HG03097 (cell line): ENCODE measurements at regions not wholly inside any gene's neighbourhood (a gene's known extent, or its start where the extent isn't known, plus 50 kb on each side); places are given as distances from the start of the nearest gene placed in this dataset.
"Not testable (repeated sequence)": the region's sequence is repeated elsewhere in the genome, so short reads cannot be mapped to it uniquely, and the experiment has no call there.

Source experiments
- ATAC-seq: cut with Tn5 transposase; IDR thresholded peaks from one replicate; pipeline ENCODE4 v1.9.1; 2021; ENCODE audit not compliant: unreplicated experiment, low FRiP score

- ATAC-seq = not testable (repeated sequence)
These were observed 481.7 kb upstream of the MARCKS start for GRCh38 chr6:113375466-113375865.

GRCh38 chr6:113375950-113376846 is 480.9 kb upstream of the MARCKS start:
- ATAC-seq = no peak

- ATAC-seq = no peak
These were observed 480.3 kb upstream of the MARCKS start for GRCh38 chr6:113376847-113377165.

GRCh38 chr6:113377362-113377942 is 479.7 kb upstream of the MARCKS start:
- ATAC-seq = peak; percentile 56

GRCh38 chr6:113380591-113380990 is 476.6 kb upstream of the MARCKS start:
- no peak for ATAC-seq

- no peak for ATAC-seq
These were observed 475.9 kb upstream of the MARCKS start for GRCh38 chr6:113381232-113381631.

GRCh38 chr6:113381959-113382358 is 475.2 kb upstream of the MARCKS start:
- peak; percentile 86 for ATAC-seq

GRCh38 chr6:113383701-113384100 is 473.4 kb upstream of the MARCKS start:
- no peak for ATAC-seq

- no peak for ATAC-seq
These were observed 472.1 kb upstream of the MARCKS start for GRCh38 chr6:113385020-113385431.

- no peak for ATAC-seq
These were observed 468.1 kb upstream of the MARCKS start for GRCh38 chr6:113388996-113389395.

- no peak for ATAC-seq
These were observed 464.5 kb upstream of the MARCKS start for GRCh38 chr6:113392551-113393055.

GRCh38 chr6:113394216-113394615 is 462.9 kb upstream of the MARCKS start:
- ATAC-seq = no peak

- no peak for ATAC-seq
These were observed 462.4 kb upstream of the MARCKS start for GRCh38 chr6:113394729-113395128.

GRCh38 chr6:113396730-113397129 is 460.4 kb upstream of the MARCKS start:
- no peak for ATAC-seq

GRCh38 chr6:113397236-113397635 is 459.9 kb upstream of the MARCKS start:
- no peak for ATAC-seq

GRCh38 chr6:113401231-113401630 is 455.9 kb upstream of the MARCKS start:
- no peak for ATAC-seq

GRCh38 chr6:113402544-113402943 is 454.6 kb upstream of the MARCKS start:
- ATAC-seq = no peak

- no peak for ATAC-seq
These were observed 453.1 kb upstream of the MARCKS start for GRCh38 chr6:113403966-113404595.

GRCh38 chr6:113405326-113406047 is 451.7 kb upstream of the MARCKS start:
- no peak for ATAC-seq

- no peak for ATAC-seq
These were observed 451.0 kb upstream of the MARCKS start for GRCh38 chr6:113406048-113406695.
